ENCODE measurements at regions not wholly inside any gene's neighbourhood (a gene's known extent, or its start where the extent isn't known, plus 50 kb on each side); places are given as distances from the start of the nearest gene placed in this dataset.

DNA sequence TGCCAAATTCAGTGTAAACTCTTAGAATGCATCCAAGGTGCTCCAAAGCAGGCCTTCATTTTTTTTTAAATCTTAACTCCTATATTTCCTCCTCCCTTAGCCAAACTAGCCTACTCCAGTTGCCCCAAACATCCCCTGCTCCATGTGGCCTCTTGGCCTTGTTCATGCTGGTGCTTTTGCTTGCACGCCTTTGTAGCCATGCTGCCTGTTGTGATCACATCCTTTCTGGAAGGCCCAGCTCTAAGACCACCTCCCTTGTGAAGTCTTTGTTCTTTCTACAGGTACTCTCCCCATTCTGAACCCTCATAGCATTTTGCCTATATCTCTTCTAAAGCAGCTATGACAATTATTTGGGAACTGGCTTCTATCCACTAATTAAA, 375.3 kb upstream of the NFE2L3 start:
- intact Hi-C loops (cut with DNase I), result no loop called here
- no peak for ATAC-seq

DNA sequence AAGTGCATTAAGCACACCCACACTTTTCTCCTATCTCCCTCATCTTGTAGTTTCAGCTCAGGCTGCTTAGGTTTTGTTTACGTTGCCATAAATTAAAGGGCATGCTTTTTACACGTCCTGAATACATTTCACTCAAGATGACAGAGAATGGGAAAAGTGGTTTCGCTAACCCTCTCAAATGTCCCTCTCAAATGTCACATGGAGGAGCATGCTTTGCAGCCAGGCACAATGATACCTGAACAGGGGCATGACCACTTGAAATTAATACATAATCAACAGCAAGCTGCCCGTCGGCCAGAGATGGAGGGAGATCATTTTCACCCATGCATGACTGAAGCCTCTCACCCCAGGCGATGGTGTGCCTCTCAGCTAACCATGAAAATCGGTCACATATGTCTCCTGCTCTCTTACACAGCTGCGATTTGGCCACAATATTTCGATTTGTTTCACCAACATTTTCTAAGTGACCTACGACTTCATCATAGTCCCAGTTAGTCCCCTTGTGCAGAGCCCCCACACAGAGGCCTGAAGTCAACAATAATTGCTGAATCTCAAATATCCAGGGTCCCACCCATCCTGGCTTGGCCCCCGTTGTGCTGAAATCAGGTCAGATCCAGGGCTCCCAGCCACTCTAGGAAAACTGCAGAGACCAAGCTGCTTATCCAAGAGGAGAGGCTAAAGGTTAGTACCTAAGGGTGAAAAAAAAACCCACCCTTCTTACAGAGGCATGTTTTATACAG, 373.9 kb upstream of the NFE2L3 start:
- intact Hi-C loops (cut with DNase I), result no loop called here
- no peak overlapping the region for H3K4me3 ChIP-seq
- no peaks in the 10 kb centered on the region for H3K27me3 ChIP-seq (ENCODE audit: low read depth)
- ATAC-seq (no peak), DNase-seq (no peak)
- no peaks in the 10 kb centered on the region for H3K36me3 ChIP-seq
- no peaks in the 10 kb centered on the region for H3K4me1 ChIP-seq
- TF ChIP-seq, protein P1, sequence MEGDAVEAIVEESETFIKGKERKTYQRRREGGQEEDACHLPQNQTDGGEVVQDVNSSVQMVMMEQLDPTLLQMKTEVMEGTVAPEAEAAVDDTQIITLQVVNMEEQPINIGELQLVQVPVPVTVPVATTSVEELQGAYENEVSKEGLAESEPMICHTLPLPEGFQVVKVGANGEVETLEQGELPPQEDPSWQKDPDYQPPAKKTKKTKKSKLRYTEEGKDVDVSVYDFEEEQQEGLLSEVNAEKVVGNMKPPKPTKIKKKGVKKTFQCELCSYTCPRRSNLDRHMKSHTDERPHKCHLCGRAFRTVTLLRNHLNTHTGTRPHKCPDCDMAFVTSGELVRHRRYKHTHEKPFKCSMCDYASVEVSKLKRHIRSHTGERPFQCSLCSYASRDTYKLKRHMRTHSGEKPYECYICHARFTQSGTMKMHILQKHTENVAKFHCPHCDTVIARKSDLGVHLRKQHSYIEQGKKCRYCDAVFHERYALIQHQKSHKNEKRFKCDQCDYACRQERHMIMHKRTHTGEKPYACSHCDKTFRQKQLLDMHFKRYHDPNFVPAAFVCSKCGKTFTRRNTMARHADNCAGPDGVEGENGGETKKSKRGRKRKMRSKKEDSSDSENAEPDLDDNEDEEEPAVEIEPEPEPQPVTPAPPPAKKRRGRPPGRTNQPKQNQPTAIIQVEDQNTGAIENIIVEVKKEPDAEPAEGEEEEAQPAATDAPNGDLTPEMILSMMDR (IDR thresholded peaks at IDR 0.05), result no peak
- no peaks in the 10 kb centered on the region for H3K9me3 ChIP-seq
- H3K27ac ChIP-seq, result no peak overlapping the region

More for the DNA sequence above, 375.3 kb upstream of the NFE2L3 start:
- Histone ChIP-seq H3K36me3 (no peaks in the 10 kb centered on the region), H3K27ac (no peak overlapping the region), H3K4me3 (no peak overlapping the region), H3K9me3 (no peaks in the 10 kb centered on the region), H3K4me1 (no peaks in the 10 kb centered on the region), H3K27me3 (ENCODE audit: low read depth) (no peaks in the 10 kb centered on the region)
- TF ChIP-seq, protein P1 (IDR thresholded peaks at IDR 0.05), result no peak
- DNase-seq, result no peak

DNA sequence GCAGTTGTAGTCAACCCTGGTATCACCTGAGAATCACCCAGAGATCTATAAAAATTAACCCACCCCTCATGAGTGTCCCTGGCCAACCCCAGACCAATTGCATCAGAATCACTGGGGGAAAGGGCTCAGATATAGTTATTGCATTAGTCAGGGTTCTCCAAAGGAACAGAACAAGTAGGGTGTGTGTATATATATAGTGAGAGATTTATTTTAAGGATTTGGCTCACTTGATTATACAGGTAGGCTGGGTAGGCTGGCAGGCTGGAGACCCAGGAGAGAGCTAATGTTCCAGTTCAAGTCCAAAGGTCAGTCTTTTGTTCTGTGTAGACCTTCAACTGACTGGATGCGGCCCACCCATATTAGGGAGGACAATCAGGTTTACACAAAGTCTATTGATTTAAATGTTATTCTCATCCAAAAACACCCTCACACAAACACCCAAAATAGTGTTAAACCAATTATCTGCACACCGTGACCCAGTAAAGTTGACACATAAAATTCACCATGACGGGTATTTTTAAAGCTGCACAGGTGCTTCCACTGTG, 372.9 kb upstream of the NFE2L3 start:
- Histone ChIP-seq H3K27ac (no peak overlapping the region), H3K4me3 (no peak overlapping the region), H3K4me1 (no peaks in the 10 kb centered on the region), H3K9me3 (no peaks in the 10 kb centered on the region), H3K27me3 (ENCODE audit: low read depth) (no peaks in the 10 kb centered on the region), H3K36me3 (no peaks in the 10 kb centered on the region)
- DNase-seq (no peak), ATAC-seq (no peak)
- intact Hi-C loops (cut with DNase I), result no loop called here
- TF ChIP-seq, protein P1 (IDR thresholded peaks at IDR 0.05), result no peak

DNA sequence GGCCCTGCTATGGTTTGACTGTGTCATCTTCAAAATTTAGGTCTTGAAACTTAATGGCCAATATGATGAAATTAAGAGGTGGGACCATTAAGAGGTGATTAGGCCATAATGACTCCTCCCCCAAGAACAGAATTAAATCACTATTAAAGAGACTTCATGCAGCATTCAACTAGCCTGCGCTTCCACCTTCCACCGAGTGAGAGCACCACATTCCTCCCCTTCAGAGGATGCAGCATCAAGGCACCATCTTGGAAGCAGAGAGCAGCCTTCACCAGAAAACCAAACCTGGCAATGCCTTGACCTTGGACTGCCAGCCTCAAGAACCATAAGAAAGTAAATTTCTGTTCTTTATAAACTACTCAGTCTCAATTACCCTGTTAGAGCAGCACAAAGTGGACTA, 371.1 kb upstream of the NFE2L3 start:
- TF ChIP-seq, protein P1 (IDR thresholded peaks at IDR 0.05), result no peak
- Histone ChIP-seq H3K4me1 (no peaks in the 10 kb centered on the region), H3K9me3 (no peaks in the 10 kb centered on the region), H3K27ac (no peak overlapping the region), H3K27me3 (ENCODE audit: low read depth) (no peaks in the 10 kb centered on the region), H3K4me3 (no peak overlapping the region), H3K36me3 (no peaks in the 10 kb centered on the region)
- DNase-seq, result no peak
- no peak for ATAC-seq
- intact Hi-C loops (cut with DNase I), result no loop called here

DNA sequence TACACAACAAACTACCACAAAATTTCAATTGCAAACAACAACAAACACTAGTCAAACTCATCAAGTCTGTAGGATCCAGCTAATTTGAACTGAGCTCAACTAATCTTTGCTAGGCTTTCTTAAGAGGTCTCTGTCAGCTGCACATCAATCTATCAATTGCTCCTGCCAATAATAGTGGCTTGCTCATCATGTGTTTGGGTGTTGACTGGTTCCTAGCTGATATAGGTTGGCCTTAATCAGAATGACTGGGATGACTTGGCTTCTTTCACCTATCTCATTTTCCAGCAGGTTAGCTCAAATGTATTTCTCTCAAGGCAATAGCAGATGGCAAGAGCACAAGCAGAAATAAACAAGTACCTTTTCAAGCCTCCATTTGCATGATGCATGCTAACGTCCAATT, 370.3 kb upstream of the NFE2L3 start:
- no peaks in the 10 kb centered on the region for H3K36me3 ChIP-seq
- intact Hi-C loops (cut with DNase I), result no loop called here
- H3K4me1 ChIP-seq, result no peaks in the 10 kb centered on the region
- no peaks in the 10 kb centered on the region for H3K27me3 ChIP-seq (ENCODE audit: low read depth)
- ATAC-seq (no peak), DNase-seq (no peak)
- H3K27ac ChIP-seq, result no peak overlapping the region
- no peaks in the 10 kb centered on the region for H3K9me3 ChIP-seq
- no peak overlapping the region for H3K4me3 ChIP-seq
- TF ChIP-seq, protein P1 (IDR thresholded peaks at IDR 0.05), result no peak

All from lower lobe of right lung (tissue), 2 donors.